ENCODE measurements at regions not wholly inside any gene's neighbourhood (a gene's known extent, or its start where the extent isn't known, plus 50 kb on each side); places are given as distances from the start of the nearest gene placed in this dataset.

- TF ChIP-seq CTCF (IDR thresholded peaks at IDR 0.05; ENCODE audit: low read depth, low read length): no peak
- no peak for DNase-seq (ENCODE audit: extremely low read depth, low read depth)
These were observed 876.4 kb upstream of the SLIT2 start for GRCh38 chr4:19375136-19375804.

- TF ChIP-seq CTCF (IDR thresholded peaks at IDR 0.05; ENCODE audit: low read depth, low read length): no peak
- DNase-seq (ENCODE audit: extremely low read depth, low read depth): no peak
These were observed 879.3 kb upstream of the SLIT2 start for GRCh38 chr4:19372390-19372789.

GRCh38 chr4:19368800-19369199, 882.9 kb upstream of the SLIT2 start:
- no peak for TF ChIP-seq CTCF (IDR thresholded peaks at IDR 0.05; ENCODE audit: low read depth, low read length)
- DNase-seq (ENCODE audit: extremely low read depth, low read depth): no peak

GRCh38 chr4:19366916-19367315, 884.8 kb upstream of the SLIT2 start:
- TF ChIP-seq CTCF (IDR thresholded peaks at IDR 0.05; ENCODE audit: low read depth, low read length): no peak
- no peak for DNase-seq (ENCODE audit: extremely low read depth, low read depth)

- no peak for TF ChIP-seq CTCF (IDR thresholded peaks at IDR 0.05; ENCODE audit: low read depth, low read length)
- DNase-seq (ENCODE audit: extremely low read depth, low read depth): no peak
These were observed 893.7 kb upstream of the SLIT2 start for GRCh38 chr4:19358015-19358414.

- TF ChIP-seq CTCF (IDR thresholded peaks at IDR 0.05; ENCODE audit: low read depth, low read length): no peak
- DNase-seq (ENCODE audit: extremely low read depth, low read depth): no peak
These were observed 902.3 kb upstream of the SLIT2 start for GRCh38 chr4:19349416-19349815.

- DNase-seq (ENCODE audit: extremely low read depth, low read depth): no peak
- no peak for TF ChIP-seq CTCF (IDR thresholded peaks at IDR 0.05; ENCODE audit: low read depth, low read length)
These were observed 903.0 kb upstream of the SLIT2 start for GRCh38 chr4:19348746-19349145.

Data from AG09319 (cell line).